ENCODE measurements at regions not wholly inside any gene's neighbourhood (a gene's known extent, or its start where the extent isn't known, plus 50 kb on each side); places are given as distances from the start of the nearest gene placed in this dataset.
"Not testable (repeated sequence)": the region's sequence is repeated elsewhere in the genome, so short reads cannot be mapped to it uniquely, and the experiment has no call there.

DNA sequence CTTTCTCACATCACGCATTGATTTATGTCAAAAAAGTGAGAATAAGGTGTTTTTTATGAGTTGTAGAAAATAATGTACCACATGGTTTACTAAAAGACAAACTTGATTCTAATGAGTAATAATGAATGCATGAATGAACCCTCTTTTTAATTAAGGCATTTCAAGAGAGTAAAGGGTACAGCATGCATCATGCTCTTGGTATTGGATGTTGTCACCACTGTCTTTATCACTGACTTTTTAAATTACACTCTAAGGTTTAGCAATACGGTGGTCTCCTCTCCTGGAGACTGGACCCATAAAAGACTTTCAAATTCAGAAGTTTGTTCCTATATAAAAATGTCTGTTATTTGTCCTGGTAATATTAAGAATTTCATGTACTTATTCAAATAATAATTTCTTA lies 277.5 kb upstream of the TGFBR2 start:
- not testable (repeated sequence) for DNase-seq (ENCODE audit: low read depth in 3 of 3)

DNA sequence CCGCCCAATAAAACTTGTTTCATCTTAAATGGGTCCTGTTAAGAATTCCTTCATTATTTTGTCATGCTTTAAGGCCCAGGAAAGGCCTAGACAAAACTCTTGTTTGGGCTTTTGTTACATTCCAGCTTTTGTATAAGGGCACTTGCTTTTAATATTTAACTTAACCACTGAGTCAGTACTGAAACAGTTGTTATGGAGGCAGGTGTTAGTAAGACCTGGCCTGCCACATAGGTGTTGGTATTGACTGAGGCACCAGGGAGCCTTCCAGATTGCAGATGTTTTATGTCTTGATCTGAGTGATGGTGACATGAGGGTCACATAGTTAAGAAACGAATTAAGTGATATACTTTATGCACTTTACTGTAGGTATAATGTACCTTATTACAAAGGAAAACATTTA lies 274.9 kb upstream of the TGFBR2 start:
- no peak for DNase-seq (ENCODE audit: low read depth in 3 of 3)

DNA sequence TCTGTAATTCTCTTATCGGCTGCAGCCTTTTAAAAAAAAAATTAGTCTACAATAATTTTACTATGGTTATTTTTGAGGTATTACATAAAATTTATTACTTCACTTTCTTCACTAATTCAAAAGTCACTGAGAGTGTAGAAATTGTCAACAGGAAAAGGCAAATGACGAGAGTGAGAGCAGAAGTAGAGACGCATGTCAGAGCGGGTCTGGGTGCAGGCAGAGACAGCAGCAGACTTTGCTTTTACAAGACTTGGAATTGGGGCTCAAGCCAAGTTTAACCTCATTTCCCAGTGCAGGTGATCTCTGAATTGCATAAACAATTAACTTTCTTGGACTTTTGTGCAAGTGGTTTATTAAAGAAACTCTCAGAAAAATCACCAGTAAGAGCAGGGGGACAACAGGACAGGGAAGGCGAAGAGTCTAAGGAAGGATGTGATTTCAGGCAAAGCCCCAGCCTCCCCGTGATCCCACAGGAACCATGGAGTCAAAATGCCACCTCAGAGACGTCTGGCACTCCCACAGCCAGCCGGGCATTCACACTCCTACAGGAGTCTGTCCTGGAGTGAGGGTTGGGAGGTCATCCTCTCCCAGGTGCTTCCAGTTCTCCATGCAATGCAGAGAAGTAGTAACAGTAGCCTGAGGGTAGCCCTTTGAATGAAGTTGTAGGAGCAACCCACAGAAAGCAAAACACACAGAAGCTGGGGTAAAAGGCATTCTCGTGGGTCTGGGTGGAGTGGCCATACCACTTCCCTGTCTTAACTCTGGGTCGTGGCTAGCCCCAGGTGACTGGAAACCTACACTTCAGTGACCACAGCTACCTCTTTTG lies 274.0 kb upstream of the TGFBR2 start:
- DNase-seq (ENCODE audit: low read depth in 3 of 3) = no peak

DNA sequence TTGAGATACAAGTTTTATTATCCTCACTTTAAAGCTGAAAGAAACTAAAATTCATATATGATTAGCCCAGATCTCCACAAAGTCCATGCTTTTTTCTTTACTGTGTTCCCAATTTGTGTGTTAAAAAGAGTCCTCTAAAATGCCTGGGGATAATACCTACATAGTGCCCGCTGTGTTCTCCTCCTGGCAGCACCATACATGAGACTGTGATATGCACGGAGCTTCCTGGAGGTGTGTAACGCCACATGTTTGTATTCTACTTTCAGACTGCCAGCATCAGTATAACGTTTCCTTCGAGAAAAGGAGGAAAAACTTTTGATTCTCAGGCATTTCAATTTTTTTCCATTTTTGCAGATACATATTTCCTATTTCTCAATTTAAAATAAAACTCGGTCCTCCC lies 273.3 kb upstream of the TGFBR2 start:
- no peak for DNase-seq (ENCODE audit: low read depth in 3 of 3)

DNA sequence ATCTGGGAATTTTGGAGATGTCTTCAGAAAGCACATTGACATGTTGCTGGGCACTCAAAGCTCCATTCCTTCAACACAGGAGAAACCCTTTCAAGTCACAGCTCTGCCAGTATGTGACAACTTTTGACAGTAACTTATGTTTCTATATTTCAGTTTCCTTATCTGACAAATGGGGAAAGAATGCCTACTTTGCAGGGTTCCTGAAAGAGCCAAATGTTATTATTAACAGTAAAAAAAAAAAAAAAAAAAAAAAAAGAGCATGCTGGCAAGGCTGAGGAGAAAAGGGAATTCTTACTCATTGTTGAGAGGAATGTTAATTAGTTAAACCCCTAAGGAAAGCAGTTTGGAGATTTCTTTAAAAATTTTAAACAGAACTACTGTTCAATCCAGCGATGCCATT lies 272.5 kb upstream of the TGFBR2 start:
- DNase-seq (ENCODE audit: low read depth in 3 of 3) = no peak

DNA sequence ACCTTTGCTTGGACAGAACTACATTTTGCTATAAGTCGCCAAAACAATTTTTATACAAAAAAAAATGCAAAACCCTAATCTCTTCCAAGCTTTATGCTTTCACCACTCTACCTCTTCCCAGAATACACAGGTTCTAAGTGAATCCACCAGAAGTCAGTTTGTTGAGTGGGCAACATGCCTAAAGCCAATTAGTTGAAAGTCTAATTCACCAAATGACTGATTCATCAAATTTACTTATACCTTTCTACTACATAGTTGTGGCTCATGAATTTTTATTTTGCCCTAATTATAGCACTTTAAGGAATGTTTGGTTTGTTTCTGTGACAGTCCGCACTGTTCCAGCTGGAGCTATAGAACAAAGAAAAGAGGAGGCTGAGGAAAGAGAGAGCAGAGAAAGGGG lies 265.9 kb upstream of the TGFBR2 start:
- DNase-seq (ENCODE audit: low read depth in 3 of 3) = no peak

DNA sequence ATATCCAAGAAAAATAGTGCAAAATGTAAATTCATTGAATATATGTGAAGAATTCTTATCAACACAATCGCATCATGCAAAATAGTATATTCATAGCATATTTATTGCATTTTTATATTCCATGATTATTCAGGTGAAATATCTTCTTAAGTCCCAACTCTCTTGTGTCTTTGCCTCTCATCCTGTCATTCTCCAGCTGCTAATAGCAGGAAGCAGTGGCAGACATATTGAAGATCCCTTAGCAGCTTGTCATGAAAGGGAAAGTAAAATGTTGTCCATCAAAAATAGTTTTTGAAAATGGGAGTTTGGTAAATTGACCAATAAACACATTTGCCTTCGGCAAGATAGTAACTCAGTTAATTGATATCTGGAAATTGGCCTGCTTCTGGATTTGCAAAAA lies 265.3 kb upstream of the TGFBR2 start:
- no peak for DNase-seq (ENCODE audit: low read depth in 3 of 3)

DNA sequence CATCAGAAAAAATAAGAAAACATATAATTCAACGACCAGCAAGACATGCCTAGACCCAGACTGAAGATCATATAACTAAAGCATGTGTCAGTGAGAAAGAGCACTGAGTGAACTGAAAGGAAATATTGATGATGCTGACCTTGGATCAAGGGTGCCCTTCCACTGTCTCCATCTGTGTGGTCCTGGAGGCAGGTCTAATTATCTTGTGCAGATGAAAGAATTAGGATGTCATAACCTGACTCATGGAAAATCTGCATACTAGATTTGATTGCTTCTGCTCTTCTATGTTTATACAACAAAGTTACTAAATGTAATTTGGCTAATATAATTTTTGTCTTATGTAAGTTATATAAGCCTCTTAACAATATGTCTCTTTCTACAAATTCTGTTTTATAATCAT lies 264.6 kb upstream of the TGFBR2 start:
- no peak for DNase-seq (ENCODE audit: low read depth in 3 of 3)

DNA sequence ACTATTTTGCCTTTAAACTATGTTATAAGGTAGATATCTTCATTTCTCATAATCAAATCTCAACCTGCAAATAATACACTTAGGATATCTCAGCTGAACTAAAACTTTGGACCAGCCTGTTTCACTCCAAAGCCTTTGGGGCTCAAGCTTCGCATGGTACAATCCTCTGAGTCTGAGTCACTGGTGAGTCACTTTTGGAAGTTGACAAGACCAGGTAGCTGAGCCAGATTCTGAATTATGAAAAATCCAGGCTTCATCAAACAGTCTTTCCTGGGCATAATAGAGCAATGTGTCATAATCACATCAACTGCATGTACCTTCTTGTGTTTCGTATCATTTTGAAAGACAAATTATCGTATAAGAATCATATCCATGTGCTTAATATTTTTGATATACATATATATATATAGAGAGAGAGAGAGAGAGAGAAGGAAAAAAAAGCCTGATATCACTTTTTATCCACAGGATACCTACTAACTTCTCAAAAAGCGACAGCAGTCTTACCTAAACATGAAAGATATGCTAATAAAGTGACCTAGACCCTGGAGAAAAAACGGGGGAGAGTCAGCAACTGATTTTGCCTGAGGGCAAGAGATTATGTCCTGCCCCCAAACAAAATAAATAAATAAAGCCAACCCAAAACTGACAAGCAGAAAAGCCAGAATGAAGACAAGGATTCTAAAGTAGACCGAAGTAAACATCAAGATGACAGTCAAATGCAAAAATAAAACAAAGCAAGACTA lies 263.9 kb upstream of the TGFBR2 start:
- no peak for DNase-seq (ENCODE audit: low read depth in 3 of 3)

DNA sequence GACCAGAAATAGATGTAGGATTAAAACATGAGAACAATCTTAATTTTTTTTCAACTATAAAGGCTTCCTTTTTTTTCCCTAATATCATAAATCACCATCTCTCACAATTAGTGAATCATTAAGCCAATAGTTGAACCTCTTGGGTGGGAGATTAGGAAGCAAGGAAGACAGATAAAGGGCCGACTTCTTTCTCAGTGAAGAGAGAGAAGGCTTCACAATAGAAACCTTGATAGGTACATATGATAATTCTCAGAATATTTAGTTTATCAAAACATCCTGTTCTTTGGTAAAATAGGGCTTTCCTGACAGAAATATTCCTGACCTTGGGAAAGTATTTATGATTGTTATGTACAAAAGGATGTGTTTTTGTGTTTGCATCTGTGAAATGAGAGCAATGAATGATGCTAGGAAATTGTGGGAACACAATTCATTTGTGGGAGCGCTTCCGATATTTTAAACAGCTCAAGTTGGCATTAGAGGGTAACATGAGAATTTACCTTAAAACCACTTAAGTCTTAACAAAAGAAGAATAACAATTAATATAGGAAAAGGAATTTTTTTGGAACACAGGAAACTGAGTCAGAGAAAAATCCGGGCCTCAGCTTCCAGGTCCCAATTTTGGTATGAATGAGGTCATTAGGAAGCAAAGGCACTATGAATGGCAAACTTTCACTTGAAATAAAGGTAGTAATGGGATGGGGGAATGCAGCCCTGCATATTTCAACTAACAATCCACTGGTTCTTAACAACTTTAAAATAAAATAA lies 263.2 kb upstream of the TGFBR2 start:
- no peak for DNase-seq (ENCODE audit: low read depth in 3 of 3)

DNA sequence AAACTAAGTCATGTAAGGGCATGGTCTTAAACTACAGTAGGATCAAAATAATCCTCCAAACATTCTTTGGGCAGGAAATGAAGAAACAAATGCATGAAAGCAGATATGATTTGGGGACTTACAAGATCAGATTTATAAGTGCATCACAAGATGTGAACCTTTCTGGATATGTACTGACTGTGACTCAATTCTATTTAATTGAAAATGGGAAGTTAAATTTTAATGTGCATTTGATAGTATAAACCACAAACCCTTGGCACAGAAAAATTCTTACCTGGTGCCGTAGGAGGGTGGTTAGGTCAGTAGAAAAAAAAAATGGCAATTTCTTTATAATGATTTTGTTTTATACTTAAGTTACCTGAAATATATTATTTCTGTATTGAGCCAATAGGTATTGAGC lies 262.5 kb upstream of the TGFBR2 start:
- DNase-seq (ENCODE audit: low read depth in 3 of 3) = no peak

DNA sequence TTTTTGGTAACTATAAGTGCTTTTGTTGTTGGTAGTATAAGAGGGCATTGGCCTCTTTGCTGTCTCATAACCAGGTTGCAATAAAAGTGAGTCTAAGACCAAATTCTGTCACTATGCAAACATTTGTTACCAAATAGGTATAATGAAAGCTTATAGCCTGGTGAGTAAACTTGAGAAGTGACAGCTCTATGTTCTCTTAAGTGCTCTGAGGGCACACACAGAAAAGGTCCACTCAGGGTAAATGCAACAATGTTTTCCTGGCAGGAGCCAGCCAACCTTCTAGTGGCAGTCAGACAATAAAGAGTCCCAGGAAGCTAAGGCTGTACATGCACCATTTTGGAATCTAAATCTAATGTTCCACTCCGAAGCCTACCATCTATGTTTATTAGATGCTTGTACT lies 262.1 kb upstream of the TGFBR2 start:
- DNase-seq (ENCODE audit: low read depth in 3 of 3) = no peak

DNA sequence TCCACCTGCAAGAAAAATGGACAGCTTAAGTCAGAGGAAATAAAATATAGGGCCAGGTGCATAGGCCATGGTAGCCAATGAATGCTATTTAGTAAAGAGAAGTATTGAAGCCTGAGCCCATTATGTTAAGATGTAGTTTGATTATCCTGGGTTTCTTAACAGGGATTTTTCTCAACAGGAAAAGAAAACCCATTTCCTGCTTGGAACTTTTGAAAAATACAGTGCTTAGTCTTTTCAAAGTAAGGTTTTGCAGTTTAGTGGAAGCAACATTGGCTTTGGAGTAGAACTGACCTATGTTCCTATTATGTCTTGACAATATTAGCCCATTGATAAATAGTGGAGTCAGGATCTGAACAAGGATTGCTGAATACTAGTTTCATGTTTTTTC lies 259.5 kb upstream of the TGFBR2 start:
- DNase-seq (ENCODE audit: low read depth in 3 of 3) = no peak

DNA sequence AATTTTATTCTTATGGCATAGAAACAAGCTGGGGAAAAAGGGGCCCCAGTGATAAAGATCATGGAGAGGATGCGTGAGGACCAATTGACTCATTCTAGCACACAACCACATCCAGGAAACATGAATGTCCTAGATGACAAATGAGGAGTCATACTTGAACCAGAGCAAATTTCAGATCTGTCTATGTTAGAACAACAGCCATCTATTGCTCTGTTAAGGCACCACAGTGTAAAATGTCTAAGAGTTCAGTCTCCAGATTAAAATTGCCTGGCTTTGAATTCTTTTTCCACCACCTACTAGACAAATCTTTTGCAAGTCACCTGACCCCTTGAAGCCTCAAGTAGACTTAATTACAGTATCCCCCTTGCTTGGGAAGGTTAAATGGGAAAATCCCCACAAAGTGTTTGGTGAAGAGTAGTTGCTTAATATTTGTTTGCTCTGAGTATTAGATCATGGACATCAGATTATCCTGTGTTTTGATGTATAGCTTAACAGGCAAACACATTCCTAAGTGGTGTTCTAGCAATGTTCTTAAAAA lies 258.7 kb upstream of the TGFBR2 start:
- DNase-seq (ENCODE audit: low read depth in 3 of 3) = no peak

DNA sequence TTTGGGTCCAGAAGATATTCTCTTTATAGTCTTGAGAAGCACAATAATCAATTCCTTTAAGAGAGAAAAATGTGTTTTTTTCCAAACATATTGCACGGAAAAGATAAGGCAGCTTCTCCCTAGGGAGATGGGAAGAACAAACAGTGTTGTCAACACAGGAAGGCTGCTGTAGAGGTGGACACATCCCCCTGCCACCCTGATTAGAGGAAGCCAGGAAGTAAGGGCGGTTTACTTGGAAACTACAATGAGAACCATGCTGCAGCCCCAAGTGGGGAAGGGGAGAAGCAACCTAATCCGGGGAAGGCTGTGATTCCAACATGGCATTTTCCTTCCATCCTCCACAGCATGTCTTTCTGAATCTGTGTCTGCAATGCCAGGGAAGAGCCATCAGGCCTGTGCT lies 256.9 kb upstream of the TGFBR2 start:
- no peak for DNase-seq (ENCODE audit: low read depth in 3 of 3)

DNA sequence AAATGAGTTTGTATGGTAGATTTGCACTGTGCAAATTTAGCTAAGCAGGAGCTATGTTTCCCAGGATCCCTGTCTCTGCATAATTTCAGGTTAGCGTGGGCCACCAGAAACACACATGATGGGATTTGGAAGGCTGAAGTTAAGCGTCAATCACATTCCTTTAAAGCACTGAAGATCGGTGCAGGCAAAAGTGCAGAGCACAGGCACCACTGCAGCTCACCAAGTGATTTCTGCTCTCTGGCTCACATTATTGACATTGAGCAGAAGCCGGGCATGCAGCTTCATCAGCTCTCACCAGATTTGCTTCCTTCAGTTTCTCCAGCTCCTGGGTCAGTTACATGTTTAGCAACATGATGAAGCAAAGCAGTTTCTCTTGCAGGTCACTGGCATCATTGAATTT lies 256.4 kb upstream of the TGFBR2 start:
- no peak for DNase-seq (ENCODE audit: low read depth in 3 of 3)

DNA sequence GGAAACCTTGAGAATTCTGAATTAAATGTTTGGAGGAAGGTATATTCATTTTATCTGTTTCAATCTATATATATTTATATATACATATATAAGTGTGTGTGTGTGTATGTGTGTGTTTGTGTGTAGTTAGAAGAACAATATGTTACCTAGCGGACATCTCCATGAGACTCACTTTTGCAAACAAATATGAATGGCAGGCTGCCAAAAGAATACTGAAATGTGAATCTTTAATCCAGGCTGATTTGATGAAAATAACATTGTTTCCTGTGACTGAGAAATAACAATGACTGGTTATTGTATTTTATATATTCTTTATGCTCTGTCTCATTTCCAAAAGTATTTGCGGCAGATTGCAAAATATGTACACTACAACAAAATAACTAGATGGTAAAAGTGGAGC lies 255.5 kb upstream of the TGFBR2 start:
- no peak for DNase-seq (ENCODE audit: low read depth in 3 of 3)

DNA sequence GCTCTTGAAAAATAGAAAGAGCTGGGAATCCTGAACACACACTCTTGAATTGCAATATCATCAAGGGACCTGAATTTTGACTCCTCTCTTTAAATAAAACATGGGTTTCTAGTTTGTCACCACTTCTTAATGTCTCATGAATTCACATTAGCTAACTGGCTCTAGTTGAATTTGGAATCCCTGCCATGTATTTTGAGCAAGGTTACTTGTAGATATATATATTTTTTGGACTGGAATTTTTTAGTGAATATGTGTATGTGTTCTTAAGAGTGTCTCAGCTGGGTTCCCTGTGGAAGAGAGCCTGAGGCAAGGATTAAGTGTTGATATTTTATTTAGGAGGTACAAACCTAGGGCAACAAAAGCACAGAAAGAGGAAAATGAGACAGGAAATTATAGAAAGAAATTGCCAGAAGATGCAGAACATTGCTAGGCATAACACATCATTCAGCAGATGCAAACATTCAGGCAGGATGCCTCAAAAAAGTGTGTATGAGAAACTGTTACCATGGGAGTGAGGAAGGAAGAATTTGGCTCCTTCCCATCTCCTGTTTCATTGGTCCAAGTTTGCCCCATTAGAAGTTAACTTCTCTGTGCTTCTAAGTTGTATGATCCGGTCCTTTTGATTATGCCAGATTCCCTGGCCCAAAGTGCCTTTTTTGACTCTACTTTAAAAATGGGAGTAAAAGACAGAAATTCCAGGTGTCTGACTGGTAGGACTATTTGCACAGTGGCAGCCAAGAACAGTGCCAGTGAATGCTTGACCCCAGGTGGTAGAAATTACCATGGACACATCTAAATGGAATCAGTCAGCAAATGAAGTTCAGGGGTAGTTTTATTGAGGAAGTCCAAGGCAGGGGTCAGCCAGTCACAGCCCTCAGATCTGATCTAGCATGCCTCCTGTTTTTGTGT lies 253.7 kb upstream of the TGFBR2 start:
- no peak for DNase-seq (ENCODE audit: low read depth in 3 of 3)

DNA sequence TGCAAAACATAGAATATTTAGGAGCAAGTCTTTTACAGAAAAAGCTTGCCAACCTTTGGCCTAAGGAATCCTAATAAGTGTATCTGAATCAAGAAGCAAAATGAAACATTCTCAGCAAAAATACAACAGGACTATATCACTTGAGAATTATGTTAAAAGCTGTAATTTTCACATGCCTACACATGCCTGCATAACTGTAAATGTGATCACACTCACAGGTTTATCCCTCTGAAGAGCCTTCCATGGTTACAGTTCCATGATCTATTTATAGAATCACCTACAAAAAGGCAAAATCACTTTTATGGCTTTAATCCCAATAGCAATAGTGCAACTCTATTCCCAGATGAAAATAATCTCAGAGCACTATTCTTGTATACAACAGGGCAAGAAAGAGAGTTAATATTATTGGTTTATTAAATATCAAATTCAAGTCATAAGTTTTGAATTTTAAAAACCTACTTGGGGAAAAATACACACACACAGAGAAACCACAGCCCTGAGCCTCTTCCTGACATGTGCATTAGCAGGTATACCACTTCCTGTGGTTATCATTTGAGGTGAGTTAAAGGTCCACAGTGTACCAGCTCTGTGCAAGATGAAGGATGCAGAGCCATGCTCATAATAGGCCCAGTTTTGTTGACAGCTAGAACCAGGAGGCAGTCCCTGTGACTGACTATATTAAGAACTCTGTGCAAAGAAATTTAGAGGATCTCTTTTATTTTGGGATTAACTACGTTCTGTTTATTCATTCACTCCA lies 252.5 kb upstream of the TGFBR2 start:
- DNase-seq (ENCODE audit: low read depth in 3 of 3) = peak in 2 of 3 experiments; percentile 11 to 23

DNA sequence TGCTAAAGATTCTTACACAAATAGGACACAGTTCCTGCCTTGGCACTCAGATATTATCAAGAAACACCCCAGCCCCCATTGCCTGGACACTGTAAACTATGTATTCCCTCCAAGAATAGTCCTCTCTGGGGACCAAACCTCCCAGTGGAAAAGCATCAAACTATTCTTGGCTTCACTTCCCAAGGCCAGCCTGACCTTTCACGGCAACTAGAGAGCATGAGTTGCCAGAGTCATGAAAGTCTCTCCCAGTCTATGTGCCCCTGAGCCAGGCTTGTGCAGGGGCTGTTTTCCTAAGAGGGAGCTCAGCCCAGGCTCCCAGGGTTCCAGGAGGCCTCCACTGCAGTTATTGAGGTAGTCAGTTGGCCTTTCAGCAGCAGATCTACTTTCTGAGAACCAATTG lies 251.9 kb upstream of the TGFBR2 start:
- no peak for DNase-seq (ENCODE audit: low read depth in 3 of 3)

DNA sequence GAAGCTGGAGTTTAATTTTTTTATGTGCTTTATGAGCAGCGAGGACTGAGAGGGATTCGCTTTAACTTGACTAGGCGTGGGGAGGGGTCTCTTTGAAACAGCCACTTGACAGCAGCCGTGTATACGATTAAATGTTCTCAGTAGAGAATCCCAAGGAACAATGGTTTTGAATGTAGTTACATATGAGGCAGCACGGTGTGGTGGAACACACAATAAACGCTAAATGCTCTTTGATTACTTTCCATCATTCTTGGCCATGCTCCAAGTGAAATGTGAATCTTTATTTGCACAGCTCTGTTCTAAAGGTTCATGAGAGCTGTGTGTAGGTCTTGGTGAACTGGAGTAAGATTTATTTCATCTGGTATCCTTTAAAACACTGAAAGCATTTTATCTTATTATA lies 251.4 kb upstream of the TGFBR2 start:
- DNase-seq (ENCODE audit: low read depth in 3 of 3) = no peak
